Naive B cell (primary cell): ENCODE measurements at regions not wholly inside any gene's neighbourhood (a gene's known extent, or its start where the extent isn't known, plus 50 kb on each side); places are given as distances from the start of the nearest gene placed in this dataset.
A peak's percentile ranks its signal among the peaks of the same experiment; 100 is the strongest.
"Not testable (repeated sequence)": the region's sequence is repeated elsewhere in the genome, so short reads cannot be mapped to it uniquely, and the experiment has no call there.

Experiments
- ATAC-seq, 2 donors: fragments of 150-1000 bp; cut with Tn5 transposase; 2 replicates each; pipeline ENCODE4 v1.10.0; 2021; ENCODE audit warnings: low read depth in 2 of 2, mild to moderate bottlenecking in 2 of 2, moderate library complexity in 2 of 2
- DNase-seq: peaks from one replicate; pipeline ENCODE4 v3.0.0; 2022
- H3K27ac Mint-ChIP-seq, 6 donors: one replicate each; pipeline ENCODE4 v1.8.0; 2020 to 2022; ENCODE audit warnings: mild to moderate bottlenecking in 6 of 6, mixed read lengths in 6 of 6, moderate library complexity in 5 of 6, inconsistent platforms in 2 of 6
- H3K27me3 Mint-ChIP-seq, 3 donors: one replicate each; pipeline ENCODE4 v1.8.0; 2021 to 2022; ENCODE audit warnings: mixed read lengths in 3 of 3, mild to moderate bottlenecking in 1 of 3
- H3K36me3 Mint-ChIP-seq, 2 donors: one replicate each; pipeline ENCODE4 v1.8.0; 2020 to 2022; ENCODE audit warnings: mixed read lengths in 2 of 2, inconsistent platforms in 1 of 2, mild to moderate bottlenecking in 1 of 2
- H3K4me1 Mint-ChIP-seq, 3 donors: one replicate each; pipeline ENCODE4 v1.8.0; 2020 to 2022; ENCODE audit warnings: mixed read lengths in 3 of 3, inconsistent platforms in 1 of 3, mild to moderate bottlenecking in 1 of 3, moderate library complexity in 1 of 3
- H3K4me3 Mint-ChIP-seq, 8 donors: one replicate each; pipeline ENCODE4 v1.8.0; 2020 to 2022; ENCODE audit warnings: mild to moderate bottlenecking in 8 of 8, mixed read lengths in 8 of 8, moderate library complexity in 8 of 8, inconsistent platforms in 2 of 8
- H3K9me3 Mint-ChIP-seq, 7 donors: one replicate each; pipeline ENCODE4 v1.8.0; 2020 to 2022; ENCODE audit warnings: mixed read lengths in 7 of 7, mild to moderate bottlenecking in 5 of 7, inconsistent platforms in 2 of 7, moderate library complexity in 1 of 7

GRCh38 chr20:47971058-47971791 lies 185.9 kb upstream of the SULF2 start:
- DNase-seq (no peak), ATAC-seq (no peak)
- Mint-ChIP-seq H3K4me3 (no peak overlapping the region), H3K27me3 (peaks cover 0 to 10% (median 6%) of the 10 kb centered on the region in 3 donors), H3K9me3 (peaks cover 0 to 8% (median 4%) of the 10 kb centered on the region in 7 donors), H3K36me3 (no peaks in the 10 kb centered on the region), H3K27ac (peak overlapping the region in 1 of 6 donors; percentile 66), H3K4me1 (peaks cover 23 to 52% (median 34%) of the 10 kb centered on the region in 3 donors)

GRCh38 chr20:47970282-47970903 lies 185.1 kb upstream of the SULF2 start:
- no peak for ATAC-seq
- DNase-seq, result no peak

GRCh38 chr20:47969426-47969825 lies 184.1 kb upstream of the SULF2 start:
- DNase-seq (no peak), ATAC-seq (no peak)
- Mint-ChIP-seq H3K27ac (no peak overlapping the region), H3K4me1 (peaks cover 13 to 36% (median 18%) of the 10 kb centered on the region in 3 donors), H3K27me3 (peaks cover 0 to 10% (median 6%) of the 10 kb centered on the region in 3 donors), H3K9me3 (peaks cover 0 to 3% (median 0%) of the 10 kb centered on the region in 7 donors), H3K36me3 (no peaks in the 10 kb centered on the region), H3K4me3 (no peak overlapping the region)

More at GRCh38 chr20:47970282-47970903, 185.1 kb upstream of the SULF2 start:
- Mint-ChIP-seq H3K36me3 (no peaks in the 10 kb centered on the region), H3K27ac (peak overlapping the region in 3 of 6 donors; percentile 23 to 66 (median 45)), H3K9me3 (peaks cover 0 to 8% (median 2%) of the 10 kb centered on the region in 7 donors), H3K4me3 (peak overlapping the region in 1 of 8 donors; percentile 21), H3K27me3 (peaks cover 0 to 10% (median 6%) of the 10 kb centered on the region in 3 donors), H3K4me1 (peaks cover 19 to 46% (median 26%) of the 10 kb centered on the region in 3 donors)

DNA sequence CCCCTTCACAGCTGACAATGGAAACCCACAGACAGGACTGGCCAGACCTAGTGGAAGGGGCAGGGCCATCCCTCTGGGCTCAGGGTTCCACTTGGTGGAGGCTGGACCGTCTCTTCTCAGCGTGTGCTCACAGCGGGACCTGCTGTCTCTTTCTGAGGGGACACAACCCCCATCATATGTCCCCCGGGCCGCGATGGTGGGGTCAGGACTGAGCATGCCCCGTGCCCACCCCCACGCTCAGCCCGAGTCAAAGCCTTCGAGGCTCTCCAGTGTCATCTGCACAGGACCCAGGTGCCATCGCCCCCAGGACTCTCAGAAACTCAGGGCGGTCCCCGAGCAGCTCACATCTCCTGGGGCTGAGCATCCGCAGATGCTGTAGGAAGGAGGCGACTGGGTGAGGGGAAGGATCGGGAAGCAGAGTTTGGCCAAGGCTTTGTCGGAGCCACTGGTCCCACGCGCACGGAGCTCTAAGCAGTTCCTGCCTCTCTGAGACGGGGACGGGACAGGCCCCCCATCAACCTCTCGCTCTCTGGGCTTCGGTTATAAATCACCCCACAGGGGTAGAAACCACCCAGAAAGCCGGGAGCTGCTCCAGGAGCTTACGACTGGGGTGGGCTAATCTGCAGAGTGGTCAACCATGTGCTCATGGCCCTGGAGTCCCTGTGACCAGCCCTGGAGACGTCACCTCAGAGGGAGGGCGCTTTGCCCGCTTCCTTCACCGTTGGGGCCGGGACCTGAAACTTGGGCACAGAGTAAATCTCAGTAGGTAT lies 183.4 kb upstream of the SULF2 start:
- H3K36me3 Mint-ChIP-seq, result no peaks in the 10 kb centered on the region
- ATAC-seq (no peak), DNase-seq (no peak)
- H3K27me3 Mint-ChIP-seq, result peaks cover 0 to 10% (median 6%) of the 10 kb centered on the region in 3 donors
- peaks cover 13 to 33% (median 18%) of the 10 kb centered on the region in 3 donors for H3K4me1 Mint-ChIP-seq
- H3K27ac Mint-ChIP-seq, result no peak overlapping the region
- H3K4me3 Mint-ChIP-seq, result no peak overlapping the region
- H3K9me3 Mint-ChIP-seq, result peaks cover 0 to 3% (median 0%) of the 10 kb centered on the region in 7 donors

DNA sequence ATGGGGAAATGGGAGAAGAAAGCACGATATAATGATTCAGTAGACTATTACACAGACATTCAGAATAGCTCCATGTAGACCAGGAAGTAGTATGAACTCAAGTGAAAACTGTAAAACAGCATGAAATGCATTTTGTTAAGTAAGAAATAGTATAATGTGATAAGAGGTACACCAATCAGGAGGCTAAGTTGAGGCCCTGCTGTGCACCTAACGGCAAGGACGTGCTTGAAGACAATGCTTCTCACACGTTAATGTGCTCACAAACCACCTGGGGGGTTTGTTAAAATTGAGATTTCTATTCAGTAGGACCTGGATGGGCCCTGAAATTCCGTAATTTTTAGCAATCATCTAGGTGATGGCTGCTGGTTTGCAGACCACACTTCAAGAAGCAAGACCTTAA lies 178.9 kb upstream of the SULF2 start:
- Mint-ChIP-seq H3K9me3 (no peaks in the 10 kb centered on the region), H3K4me1 (peaks cover 6 to 14% (median 8%) of the 10 kb centered on the region in 3 donors), H3K27me3 (peaks cover 3 to 21% (median 11%) of the 10 kb centered on the region in 3 donors), H3K27ac (peak overlapping the region in 2 of 6 donors; percentile 32 to 74), H3K4me3 (no peak overlapping the region), H3K36me3 (no peaks in the 10 kb centered on the region)
- no peak for DNase-seq
- ATAC-seq, result no peak

DNA sequence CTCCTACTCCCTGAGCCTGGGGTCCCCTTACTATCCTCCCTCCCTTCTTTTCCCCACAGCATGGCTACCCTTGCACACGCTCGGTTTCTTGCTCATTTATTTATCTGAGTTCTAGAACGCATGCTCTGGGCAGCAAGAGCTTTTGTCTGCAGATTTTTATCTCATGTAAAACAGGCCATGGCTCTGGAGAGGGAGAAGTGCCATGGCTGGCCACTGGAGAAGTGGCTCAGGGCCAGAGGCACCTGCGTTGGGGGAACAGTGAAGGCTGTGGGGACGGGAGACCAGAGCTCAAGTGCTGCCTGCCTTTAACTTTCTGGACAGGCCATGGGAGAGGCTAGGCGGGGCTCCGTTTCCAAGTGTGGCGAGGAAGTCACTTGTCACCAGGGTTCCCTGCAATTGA lies 177.7 kb upstream of the SULF2 start:
- H3K27me3 Mint-ChIP-seq, result peaks cover 3 to 21% (median 11%) of the 10 kb centered on the region in 3 donors
- H3K4me1 Mint-ChIP-seq, result peaks cover 6 to 14% (median 11%) of the 10 kb centered on the region in 3 donors
- H3K36me3 Mint-ChIP-seq, result no peaks in the 10 kb centered on the region
- H3K27ac Mint-ChIP-seq, result peak overlapping the region in 2 of 6 donors; percentile 44 to 66
- H3K4me3 Mint-ChIP-seq, result no peak overlapping the region
- DNase-seq (no peak), ATAC-seq (no peak)
- no peaks in the 10 kb centered on the region for H3K9me3 Mint-ChIP-seq

- no peaks in the 10 kb centered on the region for H3K36me3 Mint-ChIP-seq
- H3K9me3 Mint-ChIP-seq, result no peaks in the 10 kb centered on the region
- peaks cover 3 to 26% (median 11%) of the 10 kb centered on the region in 3 donors for H3K27me3 Mint-ChIP-seq
- peak overlapping the region in 1 of 6 donors; percentile 66 for H3K27ac Mint-ChIP-seq
- peaks cover 8 to 19% (median 15%) of the 10 kb centered on the region in 3 donors for H3K4me1 Mint-ChIP-seq
- no peak for DNase-seq
- ATAC-seq, result no peak
- H3K4me3 Mint-ChIP-seq, result no peak overlapping the region
Measured at GRCh38 chr20:47962286-47962963, 177.1 kb upstream of the SULF2 start.

DNA sequence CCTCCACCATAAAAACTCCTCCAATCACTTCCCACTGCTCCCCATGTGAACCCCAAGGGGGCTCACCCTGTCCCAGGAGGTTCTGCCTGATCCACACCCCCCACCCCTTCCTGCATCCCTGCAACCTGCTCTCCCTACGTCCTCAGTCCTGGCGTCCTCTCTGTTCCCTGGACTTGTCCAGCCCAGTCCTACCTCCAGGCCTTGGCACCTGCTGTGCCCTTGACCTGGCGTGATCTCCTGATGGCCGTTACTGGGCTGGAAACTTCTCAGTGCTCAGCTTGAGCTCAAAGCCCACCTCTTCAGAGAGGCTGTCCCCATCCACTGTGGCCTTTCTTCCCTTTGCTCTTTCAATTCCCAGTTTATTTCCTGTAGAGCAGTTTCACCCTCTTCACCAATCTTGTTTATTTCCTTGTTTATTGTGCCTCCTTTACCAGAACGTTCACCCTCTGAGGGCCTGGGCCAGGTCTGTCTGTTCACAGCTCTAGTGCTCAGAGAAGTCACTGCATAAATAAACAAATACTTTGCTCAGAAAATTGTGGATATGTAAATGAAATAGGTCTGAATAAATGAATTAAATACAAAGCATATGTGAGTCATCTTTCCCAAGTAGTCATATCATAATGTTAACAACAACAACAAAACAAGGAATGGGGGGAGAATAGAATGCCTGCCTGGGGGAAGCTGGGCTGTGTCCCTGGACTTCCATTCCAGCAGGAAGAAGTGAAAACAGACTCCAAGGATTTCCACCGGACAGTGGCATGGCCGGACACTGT lies 175.7 kb upstream of the SULF2 start:
- peak overlapping the region in 2 of 6 donors; percentile 36 to 93 for H3K27ac Mint-ChIP-seq
- ATAC-seq, result no peak
- H3K4me3 Mint-ChIP-seq, result no peak overlapping the region
- H3K36me3 Mint-ChIP-seq, result no peaks in the 10 kb centered on the region
- no peaks in the 10 kb centered on the region for H3K9me3 Mint-ChIP-seq
- DNase-seq, result no peak
- H3K4me1 Mint-ChIP-seq, result peaks cover 10 to 22% (median 15%) of the 10 kb centered on the region in 3 donors
- H3K27me3 Mint-ChIP-seq, result peaks cover 3 to 28% (median 11%) of the 10 kb centered on the region in 3 donors

- no peak for ATAC-seq
- no peak for DNase-seq
- no peak overlapping the region for H3K4me3 Mint-ChIP-seq
- no peaks in the 10 kb centered on the region for H3K36me3 Mint-ChIP-seq
- peaks cover 3 to 28% (median 11%) of the 10 kb centered on the region in 3 donors for H3K27me3 Mint-ChIP-seq
- H3K27ac Mint-ChIP-seq, result peak overlapping the region in 1 of 6 donors; percentile 38
- H3K9me3 Mint-ChIP-seq, result no peaks in the 10 kb centered on the region
- peaks cover 10 to 22% (median 15%) of the 10 kb centered on the region in 3 donors for H3K4me1 Mint-ChIP-seq
Measured at GRCh38 chr20:47960277-47960676, 175.0 kb upstream of the SULF2 start.

GRCh38 chr20:47957989-47958801 lies 172.9 kb upstream of the SULF2 start:
- DNase-seq, ATAC-seq, H3K36me3 Mint-ChIP-seq, H3K4me3 Mint-ChIP-seq, H3K9me3 Mint-ChIP-seq: not testable (repeated sequence)
- Mint-ChIP-seq H3K27me3 (peaks cover 8 to 36% (median 19%) of the 10 kb centered on the region in 3 donors), H3K4me1 (peaks cover 10 to 22% (median 12%) of the 10 kb centered on the region in 3 donors), H3K27ac (peak overlapping the region in 2 of 6 donors; percentile 18 to 59)

- ATAC-seq, result no peak
- peaks cover 8 to 34% (median 29%) of the 10 kb centered on the region in 3 donors for H3K27me3 Mint-ChIP-seq
- no peak overlapping the region for H3K4me3 Mint-ChIP-seq
- H3K4me1 Mint-ChIP-seq, result peaks cover 15 to 23% (median 18%) of the 10 kb centered on the region in 3 donors
- no peak for DNase-seq
- H3K27ac Mint-ChIP-seq, result peak overlapping the region in 1 of 6 donors; percentile 57
- no peaks in the 10 kb centered on the region for H3K36me3 Mint-ChIP-seq
- H3K9me3 Mint-ChIP-seq, result peaks cover 0 to 4% (median 0%) of the 10 kb centered on the region in 7 donors
Measured at GRCh38 chr20:47957135-47957534, 171.9 kb upstream of the SULF2 start.
